NB4 (cell line): ENCODE measurements at regions not wholly inside any gene's neighbourhood (a gene's known extent, or its start where the extent isn't known, plus 50 kb on each side); places are given as distances from the start of the nearest gene placed in this dataset.

Source experiments
- DNase-seq: peaks from one replicate; pipeline ENCODE4 v3.0.0; 2010; ENCODE audit warnings: low read depth
- H3K4me3 ChIP-seq: one replicate; pipeline ENCODE4 v1.5.1; 2011; ENCODE audit warnings: mild to moderate bottlenecking, low read depth, low read length, moderate library complexity
- CTCF ChIP-seq: IDR thresholded peaks from one replicate; pipeline ENCODE4 v1.5.1; 2012; ENCODE audit warnings: low read depth, low read length
- MAX ChIP-seq: IDR thresholded peaks from 2 replicates; pipeline ENCODE4 v1.6.1; 2011; ENCODE audit warnings: low read depth, low read length
- MYC ChIP-seq: IDR thresholded peaks from 2 replicates; pipeline ENCODE4 v1.6.1; 2011; ENCODE audit warnings: low read depth, low read length
- POLR2A ChIP-seq: IDR thresholded peaks from 2 replicates; pipeline ENCODE4 v1.6.1; 2011; ENCODE audit warnings: mild to moderate bottlenecking; ENCODE audit not compliant: insufficient read length; ENCODE audit errors: extremely low read depth

DNA sequence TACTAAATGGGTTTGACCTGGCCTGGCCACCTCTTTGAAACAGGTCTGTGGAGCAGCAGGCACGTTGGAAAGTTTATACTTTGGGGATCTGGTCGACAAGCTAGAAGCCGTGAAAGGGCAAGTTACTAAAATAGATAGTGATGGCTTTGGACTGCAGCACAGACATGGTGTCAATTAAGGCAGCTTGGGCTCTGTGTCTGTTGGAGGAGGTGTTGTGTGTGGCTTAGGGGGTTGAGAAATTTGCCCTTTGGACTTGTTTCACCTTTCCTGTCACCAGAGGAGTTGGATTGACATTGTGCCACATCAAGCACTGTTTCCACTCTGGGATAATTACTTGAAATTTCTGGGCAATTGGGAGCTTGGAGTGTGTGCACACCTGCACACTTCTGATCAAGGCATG, 251.8 kb upstream of the MKI67 start:
- TF ChIP-seq POLR2A (no peak), MYC (no peak), MAX (no peak), CTCF (no peak)
- no peak overlapping the region for H3K4me3 ChIP-seq
- DNase-seq, result no peak

DNA sequence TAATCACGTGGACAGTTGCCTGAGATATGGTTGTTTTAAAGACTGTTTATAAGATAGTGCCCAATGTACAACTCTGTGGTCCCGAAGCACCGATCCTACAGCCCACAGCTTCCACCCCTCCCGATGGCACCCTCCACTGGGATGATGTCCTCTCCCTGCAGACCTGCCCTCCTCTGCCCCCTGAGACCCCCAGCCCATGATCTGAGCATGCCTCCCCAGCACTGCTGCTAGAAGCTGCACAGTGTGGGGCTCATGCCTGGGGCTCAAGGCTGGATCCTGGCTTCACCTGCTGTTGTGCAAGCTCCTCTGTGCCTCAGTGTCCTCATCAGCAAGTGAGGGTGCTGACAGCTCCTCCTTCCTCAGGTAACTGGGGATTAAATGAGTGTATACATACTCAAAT, 254.7 kb upstream of the MKI67 start:
- no peak overlapping the region for H3K4me3 ChIP-seq
- TF ChIP-seq MYC (no peak), MAX (no peak), CTCF (no peak), POLR2A (no peak)
- no peak for DNase-seq

DNA sequence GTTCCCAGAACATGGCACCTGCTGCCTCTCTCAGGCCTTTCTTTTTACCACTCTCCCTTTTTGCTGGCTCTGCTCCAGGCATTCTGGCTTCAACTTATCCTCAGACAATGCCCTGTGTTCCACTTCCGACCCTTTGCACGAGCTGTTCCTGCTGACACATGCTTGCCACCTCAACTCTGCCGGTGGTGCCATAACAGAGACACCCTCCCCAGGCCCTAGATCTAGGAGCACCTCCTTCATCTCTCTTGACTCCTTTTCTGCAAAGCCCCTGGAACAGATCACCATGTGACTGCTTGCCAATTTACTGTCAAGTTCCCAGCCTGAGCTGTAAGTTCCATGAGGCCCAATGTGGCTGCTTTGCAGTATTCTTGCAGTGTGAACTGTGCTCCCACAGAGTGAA, 256.0 kb upstream of the MKI67 start:
- H3K4me3 ChIP-seq, result no peak overlapping the region
- TF ChIP-seq CTCF (no peak), MAX (no peak), POLR2A (no peak), MYC (no peak)

GRCh38 chr10:128384831-128385230, 258.6 kb upstream of the MKI67 start:
- TF ChIP-seq POLR2A (no peak), MYC (no peak), CTCF (no peak), MAX (no peak)
- DNase-seq, result no peak
- H3K4me3 ChIP-seq, result no peak overlapping the region

More for the DNA sequence above, 256.0 kb upstream of the MKI67 start:
- no peak for DNase-seq

GRCh38 chr10:128386231-128386630, 260.0 kb upstream of the MKI67 start:
- no peak overlapping the region for H3K4me3 ChIP-seq
- TF ChIP-seq CTCF, result no peak
- TF ChIP-seq MAX, result no peak
- TF ChIP-seq MYC, result no peak
- no peak for TF ChIP-seq POLR2A
- no peak for DNase-seq
